Upper lobe of left lung (tissue), 4 donors: ENCODE measurements at regions not wholly inside any gene's neighbourhood (a gene's known extent, or its start where the extent isn't known, plus 50 kb on each side); places are given as distances from the start of the nearest gene placed in this dataset.

Source experiments
- CTCF ChIP-seq, 6 experiments: fragments of 450-650 bp in 4 of 6; fragments of 200-600 bp in 2 of 6; sonication (generic) in 2 of 6; IDR thresholded peaks; one replicate each; pipeline ENCODE4 v1.5.1; 2016 to 2019; ENCODE audit warnings: antibody characterized with exemption in 6 of 6
- EP300 ChIP-seq, 4 donors: sonication (generic); formaldehyde crosslinking; IDR thresholded peaks; one replicate each; pipeline ENCODE4 v1.5.1; 2017; ENCODE audit warnings: antibody characterized with exemption in 4 of 4, control low read depth in 2 of 4
- POLR2A ChIP-seq, 4 donors: fragments of 450-650 bp; IDR thresholded peaks; one replicate each; pipeline ENCODE4 v1.5.1; 2016 to 2017; ENCODE audit warnings: antibody characterized with exemption in 4 of 4, mild to moderate bottlenecking in 2 of 4
- POLR2AphosphoS5 ChIP-seq, 2 donors: sonication (generic); formaldehyde crosslinking; IDR thresholded peaks; one replicate each; pipeline ENCODE4 v1.5.1; 2017; ENCODE audit warnings: antibody characterized with exemption in 2 of 2

DNA sequence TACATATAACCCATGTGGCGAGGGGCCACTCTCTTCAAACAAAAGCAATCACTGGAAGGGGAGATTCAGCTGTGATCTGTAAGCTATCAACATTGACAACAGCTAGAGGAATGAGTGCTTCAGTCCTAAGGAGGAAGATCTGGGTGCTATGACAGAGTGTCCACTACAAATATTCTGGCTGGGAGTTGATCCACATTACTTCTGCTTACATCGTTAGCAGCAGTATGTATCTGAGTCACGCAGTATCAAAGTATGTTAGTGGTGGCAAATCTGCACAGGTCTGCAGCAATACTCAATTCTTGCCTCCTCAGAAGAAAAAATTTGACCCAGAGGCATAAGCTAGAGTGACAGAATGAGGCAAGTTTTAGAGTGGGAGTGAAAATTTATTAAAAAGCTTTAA is 267.0 kb downstream of the PTH2R start:
- TF ChIP-seq CTCF (IDR thresholded peaks at IDR 0.05), result no peak
- no peak for TF ChIP-seq POLR2AphosphoS5 (IDR thresholded peaks at IDR 0.05)
- TF ChIP-seq POLR2A (IDR thresholded peaks at IDR 0.05), result no peak
- TF ChIP-seq EP300 (IDR thresholded peaks at IDR 0.05), result no peak
